GM12878 (cell line): ENCODE measurements at regions not wholly inside any gene's neighbourhood (a gene's known extent, or its start where the extent isn't known, plus 50 kb on each side); places are given as distances from the start of the nearest gene placed in this dataset.

Experiments
- ATF3 ChIP-seq: IDR thresholded peaks from 2 replicates; pipeline ENCODE4 v1.6.1; 2011; ENCODE audit warnings: low read depth, mild to moderate bottlenecking, low read length, moderate library complexity, borderline replicate concordance; ENCODE audit errors: extremely low read depth
- DPF2 ChIP-seq: fragments of 450-650 bp; IDR thresholded peaks from 2 replicates; pipeline ENCODE4 v1.6.1; 2017; ENCODE audit warnings: mild to moderate bottlenecking
- FOXK2 ChIP-seq: fragments of 450-650 bp; IDR thresholded peaks from 2 replicates; pipeline ENCODE4 v1.6.1; 2017; ENCODE audit warnings: mild to moderate bottlenecking, moderate library complexity
- HCFC1 ChIP-seq: fragments of 150-350 bp; IDR thresholded peaks from 2 replicates; pipeline ENCODE4 v1.6.1; 2014; ENCODE audit warnings: low read length
- KLF5 ChIP-seq: fragments of 450-650 bp; IDR thresholded peaks from 2 replicates; pipeline ENCODE4 v1.6.1; 2014; ENCODE audit warnings: mild to moderate bottlenecking; ENCODE audit not compliant: partially characterized antibody
- MYB ChIP-seq: fragments of 150-350 bp; IDR thresholded peaks from 2 replicates; pipeline ENCODE4 v1.6.1; 2014; ENCODE audit warnings: mild to moderate bottlenecking, low read depth, low read length, borderline replicate concordance
- RBBP5 ChIP-seq: fragments of 200-600 bp; sonication (generic); conservative IDR thresholded peaks from 2 replicates; pipeline ENCODE4 v1.6.1; 2016
- ZBTB4 ChIP-seq: fragments of 450-650 bp; formaldehyde crosslinking; IDR thresholded peaks from 2 replicates; pipeline ENCODE4 v1.4.0; 2022; ENCODE audit warnings: mild to moderate bottlenecking, moderate library complexity
- ZNF274 ChIP-seq: IDR thresholded peaks from one replicate; pipeline ENCODE4 v1.8.0; 2011; ENCODE audit not compliant: insufficient read length, insufficient read depth
- ZSCAN29 ChIP-seq: fragments of 450-650 bp; IDR thresholded peaks from 2 replicates; pipeline ENCODE4 v1.6.1; 2017; ENCODE audit warnings: mild to moderate bottlenecking, moderate library complexity
- TF ChIP-seq, protein P1 (sequence below): fragments of 450-650 bp; IDR thresholded peaks from 2 replicates; pipeline ENCODE4 v1.6.1; 2017; ENCODE audit warnings: low read depth, mild to moderate bottlenecking, moderate library complexity

- TF ChIP-seq ZNF274 (no peak), ZSCAN29 (no peak), FOXK2 (no peak), HCFC1 (no peak), RBBP5 (no peak), MYB (no peak), DPF2 (no peak), KLF5 (no peak), ZBTB4 (CRISPR knock-in tag) (no peak), ATF3 (no peak)
- TF ChIP-seq, protein P1, sequence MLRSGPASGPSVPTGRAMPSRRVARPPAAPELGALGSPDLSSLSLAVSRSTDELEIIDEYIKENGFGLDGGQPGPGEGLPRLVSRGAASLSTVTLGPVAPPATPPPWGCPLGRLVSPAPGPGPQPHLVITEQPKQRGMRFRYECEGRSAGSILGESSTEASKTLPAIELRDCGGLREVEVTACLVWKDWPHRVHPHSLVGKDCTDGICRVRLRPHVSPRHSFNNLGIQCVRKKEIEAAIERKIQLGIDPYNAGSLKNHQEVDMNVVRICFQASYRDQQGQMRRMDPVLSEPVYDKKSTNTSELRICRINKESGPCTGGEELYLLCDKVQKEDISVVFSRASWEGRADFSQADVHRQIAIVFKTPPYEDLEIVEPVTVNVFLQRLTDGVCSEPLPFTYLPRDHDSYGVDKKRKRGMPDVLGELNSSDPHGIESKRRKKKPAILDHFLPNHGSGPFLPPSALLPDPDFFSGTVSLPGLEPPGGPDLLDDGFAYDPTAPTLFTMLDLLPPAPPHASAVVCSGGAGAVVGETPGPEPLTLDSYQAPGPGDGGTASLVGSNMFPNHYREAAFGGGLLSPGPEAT: no peak
Observed at GRCh38 chr15:38050529-38051448, 116.3 kb downstream of the TMCO5A start (continued).
